ENCODE measurements at regions not wholly inside any gene's neighbourhood (a gene's known extent, or its start where the extent isn't known, plus 50 kb on each side); places are given as distances from the start of the nearest gene placed in this dataset.
"Not testable (repeated sequence)": the region's sequence is repeated elsewhere in the genome, so short reads cannot be mapped to it uniquely, and the experiment has no call there.

GRCh38 chr11:81286959-81287358 lies 1446.7 kb downstream of the FAM181B start:
- no peak for DNase-seq (ENCODE audit: low read depth)
- no peak overlapping the region for H3K4me3 ChIP-seq (ENCODE audit: control insufficient read depth, low read depth, low read length)
- TF ChIP-seq, protein P1, sequence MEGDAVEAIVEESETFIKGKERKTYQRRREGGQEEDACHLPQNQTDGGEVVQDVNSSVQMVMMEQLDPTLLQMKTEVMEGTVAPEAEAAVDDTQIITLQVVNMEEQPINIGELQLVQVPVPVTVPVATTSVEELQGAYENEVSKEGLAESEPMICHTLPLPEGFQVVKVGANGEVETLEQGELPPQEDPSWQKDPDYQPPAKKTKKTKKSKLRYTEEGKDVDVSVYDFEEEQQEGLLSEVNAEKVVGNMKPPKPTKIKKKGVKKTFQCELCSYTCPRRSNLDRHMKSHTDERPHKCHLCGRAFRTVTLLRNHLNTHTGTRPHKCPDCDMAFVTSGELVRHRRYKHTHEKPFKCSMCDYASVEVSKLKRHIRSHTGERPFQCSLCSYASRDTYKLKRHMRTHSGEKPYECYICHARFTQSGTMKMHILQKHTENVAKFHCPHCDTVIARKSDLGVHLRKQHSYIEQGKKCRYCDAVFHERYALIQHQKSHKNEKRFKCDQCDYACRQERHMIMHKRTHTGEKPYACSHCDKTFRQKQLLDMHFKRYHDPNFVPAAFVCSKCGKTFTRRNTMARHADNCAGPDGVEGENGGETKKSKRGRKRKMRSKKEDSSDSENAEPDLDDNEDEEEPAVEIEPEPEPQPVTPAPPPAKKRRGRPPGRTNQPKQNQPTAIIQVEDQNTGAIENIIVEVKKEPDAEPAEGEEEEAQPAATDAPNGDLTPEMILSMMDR (conservative IDR thresholded peaks at IDR 0.05; ENCODE audit: control insufficient read depth, insufficient read depth, low read depth, low read length), result no peak

DNA sequence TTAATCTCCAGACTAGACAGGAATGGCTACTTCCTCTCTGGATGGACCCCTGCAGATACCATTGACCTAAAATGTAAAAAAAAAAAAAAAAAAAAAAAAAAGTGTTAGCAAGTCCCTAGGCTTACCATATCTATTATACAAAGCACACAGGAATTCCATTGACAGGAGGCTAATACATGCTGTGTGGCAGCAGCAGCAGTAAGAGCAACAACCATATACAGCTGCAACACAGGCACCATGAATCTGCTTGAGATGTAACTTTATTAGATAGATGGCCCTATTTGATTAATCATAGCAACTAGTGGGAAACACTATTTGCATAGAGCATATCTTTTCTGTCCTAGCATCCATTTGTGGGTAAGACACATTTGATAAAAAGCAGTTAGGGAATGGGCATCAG lies 1447.1 kb downstream of the FAM181B start:
- H3K4me3 ChIP-seq (ENCODE audit: control insufficient read depth, low read depth, low read length), result no peak overlapping the region
- TF ChIP-seq, protein P1 (conservative IDR thresholded peaks at IDR 0.05; ENCODE audit: control insufficient read depth, insufficient read depth, low read depth, low read length), result no peak
- DNase-seq (ENCODE audit: low read depth), result no peak

- not testable (repeated sequence) for DNase-seq (ENCODE audit: low read depth); H3K4me3 ChIP-seq (ENCODE audit: control insufficient read depth, low read depth, low read length)
Measured at GRCh38 chr11:81280228-81280627, 1453.4 kb downstream of the FAM181B start.

DNA sequence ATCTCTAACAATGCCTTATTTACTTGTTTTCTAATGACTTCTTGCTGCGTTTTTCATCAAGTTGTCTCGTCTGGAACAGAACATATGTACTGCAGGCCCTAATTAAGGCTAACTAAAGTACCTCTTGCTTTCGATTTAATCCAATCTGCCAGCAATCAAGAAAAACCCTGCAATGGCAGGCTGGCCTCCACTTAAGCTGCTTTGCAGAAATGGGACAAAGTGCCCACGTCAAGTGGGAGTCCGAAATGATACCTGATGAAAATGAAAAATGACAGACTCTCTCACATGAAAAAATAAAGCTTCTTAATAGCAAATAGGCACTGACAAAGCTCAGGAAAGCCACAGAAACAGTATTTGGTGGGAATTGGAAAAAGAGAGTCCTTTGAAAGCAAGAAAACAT lies 1454.7 kb downstream of the FAM181B start:
- DNase-seq (ENCODE audit: low read depth), result no peak
- TF ChIP-seq, protein P1 (conservative IDR thresholded peaks at IDR 0.05; ENCODE audit: control insufficient read depth, insufficient read depth, low read depth, low read length), result no peak
- H3K4me3 ChIP-seq (ENCODE audit: control insufficient read depth, low read depth, low read length), result no peak overlapping the region

DNA sequence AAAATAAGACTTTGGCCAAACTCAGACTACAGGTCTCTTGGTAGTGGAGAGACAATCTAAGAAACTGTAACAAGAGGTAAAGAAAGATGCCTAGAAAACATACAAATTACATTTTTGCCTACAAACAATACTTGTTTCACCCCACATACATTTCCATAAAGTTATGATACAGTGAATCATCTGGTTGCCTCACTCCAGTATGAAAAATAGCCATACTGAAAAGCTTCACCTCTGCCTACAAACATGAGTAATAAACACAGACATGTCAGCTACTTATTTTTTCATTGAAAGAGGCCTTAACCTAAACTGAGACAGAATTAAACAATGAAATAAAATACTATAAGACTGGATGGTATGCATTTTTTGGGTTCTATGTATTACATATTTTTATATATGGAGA lies 1463.0 kb downstream of the FAM181B start:
- DNase-seq (ENCODE audit: low read depth), result no peak
- TF ChIP-seq, protein P1 (conservative IDR thresholded peaks at IDR 0.05; ENCODE audit: control insufficient read depth, insufficient read depth, low read depth, low read length), result no peak
- no peak overlapping the region for H3K4me3 ChIP-seq (ENCODE audit: control insufficient read depth, low read depth, low read length)

- H3K4me3 ChIP-seq (ENCODE audit: control insufficient read depth, low read depth, low read length), result no peak overlapping the region
- TF ChIP-seq, protein P1 (conservative IDR thresholded peaks at IDR 0.05; ENCODE audit: control insufficient read depth, insufficient read depth, low read depth, low read length), result no peak
- no peak for DNase-seq (ENCODE audit: low read depth)
Measured at GRCh38 chr11:81267246-81267645, 1466.4 kb downstream of the FAM181B start.

- TF ChIP-seq, protein P1 (conservative IDR thresholded peaks at IDR 0.05; ENCODE audit: control insufficient read depth, insufficient read depth, low read depth, low read length), result no peak
- no peak overlapping the region for H3K4me3 ChIP-seq (ENCODE audit: control insufficient read depth, low read depth, low read length)
- no peak for DNase-seq (ENCODE audit: low read depth)
Measured at GRCh38 chr11:81259471-81259870, 1474.2 kb downstream of the FAM181B start.

Data from fibroblast of mammary gland (primary cell).